ENCODE measurements at regions not wholly inside any gene's neighbourhood (a gene's known extent, or its start where the extent isn't known, plus 50 kb on each side); places are given as distances from the start of the nearest gene placed in this dataset.

DNA sequence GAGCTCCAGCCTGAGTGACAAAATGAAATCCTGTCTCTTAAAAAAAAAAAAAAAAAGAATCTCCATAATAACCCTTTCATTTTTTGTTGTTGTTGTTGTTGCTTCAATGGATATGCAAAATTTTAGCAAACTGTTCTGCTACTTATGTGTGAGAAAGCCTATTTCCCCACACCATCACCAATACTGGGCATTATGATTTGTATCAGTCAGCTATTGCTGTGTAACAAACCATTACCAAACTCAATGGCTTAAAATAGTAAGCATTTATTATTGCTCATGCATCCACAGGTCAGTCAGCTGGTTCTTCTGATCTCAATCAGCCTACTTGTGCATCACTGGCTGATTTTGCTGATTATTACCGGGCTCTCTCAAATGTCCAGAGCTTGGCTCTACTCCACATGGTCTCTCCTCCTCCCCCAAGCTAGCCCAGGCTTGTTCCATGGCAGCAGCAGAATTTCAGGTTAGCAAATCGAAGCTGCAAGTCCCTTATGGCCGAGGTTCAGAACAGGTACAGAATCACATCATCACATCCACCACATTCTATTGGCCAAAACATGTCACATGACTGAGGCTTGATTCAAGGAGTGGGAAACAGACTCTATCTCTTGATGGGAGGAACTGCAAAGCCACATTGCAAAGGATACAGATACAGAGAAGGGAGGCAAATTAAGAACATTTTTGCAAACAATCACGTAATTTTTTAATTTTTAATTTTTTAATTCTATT, 135.1 kb downstream of the MN1 start:
- Mint-ChIP-seq H3K27ac (no peak overlapping the region), H3K9me3 (peaks cover 4% of the 10 kb centered on the region), H3K27me3 (ENCODE audit: insufficient read depth) (peaks cover 2% of the 10 kb centered on the region), H3K4me1 (ENCODE audit: low read depth) (no peaks in the 10 kb centered on the region), H3K4me3 (no peak overlapping the region), H3K36me3 (ENCODE audit: low read depth) (no peaks in the 10 kb centered on the region)
- no peak for DNase-seq (ENCODE audit: low spot score)
- intact Hi-C loops (cut with micrococcal nuclease): no loop called here

DNA sequence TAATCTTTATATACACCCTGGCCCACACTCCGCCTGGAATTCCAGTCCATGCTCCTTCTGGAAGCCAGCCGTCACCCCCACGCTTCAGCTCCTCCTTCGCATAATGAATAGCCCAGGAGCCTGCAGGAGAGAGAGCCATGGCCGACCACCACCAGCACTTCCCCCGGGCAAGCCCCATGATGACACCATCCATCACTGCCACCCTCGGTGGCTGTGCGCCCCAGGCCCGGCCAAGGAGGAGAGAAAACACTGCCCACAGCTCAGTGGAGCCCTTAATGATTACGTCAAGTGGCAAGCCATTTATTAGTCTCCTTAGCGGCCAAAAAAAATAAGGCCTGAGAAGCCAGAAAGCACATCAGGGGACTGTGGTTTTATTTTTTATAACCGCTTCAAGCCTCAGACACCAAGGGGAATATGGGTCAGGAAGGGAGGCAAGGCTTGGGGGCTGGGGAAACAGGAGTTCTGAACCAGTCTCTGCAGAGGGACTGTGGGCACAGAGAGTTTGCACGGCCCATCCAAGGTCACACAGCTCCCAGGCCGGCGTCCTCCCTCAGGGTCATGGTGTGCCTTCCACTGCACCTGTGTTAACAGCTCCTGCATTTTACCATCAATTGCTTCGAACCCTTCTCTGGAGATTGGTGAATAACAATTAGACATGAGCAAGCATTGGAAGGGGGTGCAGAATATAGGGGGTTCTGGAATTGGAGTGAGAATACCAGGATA, 134.3 kb downstream of the MN1 start:
- H3K27ac Mint-ChIP-seq: no peak overlapping the region
- no peak for DNase-seq (ENCODE audit: low spot score)
- H3K9me3 Mint-ChIP-seq: peaks cover 4% of the 10 kb centered on the region
- intact Hi-C loops (cut with micrococcal nuclease): no loop called here
- no peaks in the 10 kb centered on the region for H3K36me3 Mint-ChIP-seq (ENCODE audit: low read depth)
- H3K4me3 Mint-ChIP-seq: no peak overlapping the region
- no peaks in the 10 kb centered on the region for H3K4me1 Mint-ChIP-seq (ENCODE audit: low read depth)
- H3K27me3 Mint-ChIP-seq (ENCODE audit: insufficient read depth): peaks cover 2% of the 10 kb centered on the region

DNA sequence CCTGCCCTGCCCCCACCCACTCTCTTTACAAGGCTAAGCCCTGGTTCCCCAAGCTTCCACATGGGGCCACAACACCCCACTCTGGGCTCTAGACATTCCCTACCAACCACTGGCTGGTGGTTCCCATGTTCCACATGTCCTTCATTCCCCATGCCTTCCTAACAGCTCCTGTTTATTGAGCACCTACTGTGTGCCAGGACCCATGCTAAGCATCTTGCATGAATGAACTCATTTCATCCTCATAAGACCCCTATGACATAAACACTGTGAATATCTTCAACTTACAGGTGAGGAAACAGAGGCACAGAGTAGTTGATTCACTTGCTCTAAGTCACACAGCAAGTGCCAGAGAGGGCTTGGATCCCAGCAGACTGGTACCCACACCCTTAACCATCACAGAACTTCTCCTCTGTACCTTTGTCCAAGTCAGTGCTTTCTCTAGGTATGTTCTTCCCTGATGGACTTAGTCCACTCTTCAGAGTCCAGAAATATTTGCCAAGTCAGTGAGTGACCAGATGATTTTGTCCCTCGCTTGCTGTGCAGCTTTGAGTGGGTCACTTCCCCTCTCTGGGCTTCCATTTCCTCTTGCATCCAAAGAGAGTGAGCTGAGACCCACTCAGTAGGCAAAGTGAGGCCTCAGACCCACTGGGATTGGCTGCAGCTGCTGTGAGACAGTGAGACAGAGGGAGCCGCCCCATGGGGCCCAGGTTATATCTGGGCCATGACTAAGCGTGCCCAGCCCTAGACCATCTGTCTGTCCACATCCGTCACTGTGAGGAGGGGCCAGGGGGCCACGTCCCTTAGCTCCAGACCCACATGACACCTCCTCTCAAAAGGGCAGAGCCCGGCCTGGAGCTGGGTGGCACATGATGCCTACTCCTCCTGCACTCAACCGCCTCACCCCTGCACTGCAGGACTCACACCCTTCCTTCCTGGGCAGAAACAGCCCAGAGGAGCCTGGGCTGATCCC, 132.4 kb downstream of the MN1 start:
- peaks cover 2% of the 10 kb centered on the region for H3K27me3 Mint-ChIP-seq (ENCODE audit: insufficient read depth)
- intact Hi-C loops (cut with micrococcal nuclease): no loop called here
- no peak for DNase-seq (ENCODE audit: low spot score)
- H3K36me3 Mint-ChIP-seq (ENCODE audit: low read depth): no peaks in the 10 kb centered on the region
- H3K9me3 Mint-ChIP-seq: peaks cover 4% of the 10 kb centered on the region
- H3K4me1 Mint-ChIP-seq (ENCODE audit: low read depth): no peaks in the 10 kb centered on the region
- no peak overlapping the region for H3K27ac Mint-ChIP-seq
- no peak overlapping the region for H3K4me3 Mint-ChIP-seq

DNA sequence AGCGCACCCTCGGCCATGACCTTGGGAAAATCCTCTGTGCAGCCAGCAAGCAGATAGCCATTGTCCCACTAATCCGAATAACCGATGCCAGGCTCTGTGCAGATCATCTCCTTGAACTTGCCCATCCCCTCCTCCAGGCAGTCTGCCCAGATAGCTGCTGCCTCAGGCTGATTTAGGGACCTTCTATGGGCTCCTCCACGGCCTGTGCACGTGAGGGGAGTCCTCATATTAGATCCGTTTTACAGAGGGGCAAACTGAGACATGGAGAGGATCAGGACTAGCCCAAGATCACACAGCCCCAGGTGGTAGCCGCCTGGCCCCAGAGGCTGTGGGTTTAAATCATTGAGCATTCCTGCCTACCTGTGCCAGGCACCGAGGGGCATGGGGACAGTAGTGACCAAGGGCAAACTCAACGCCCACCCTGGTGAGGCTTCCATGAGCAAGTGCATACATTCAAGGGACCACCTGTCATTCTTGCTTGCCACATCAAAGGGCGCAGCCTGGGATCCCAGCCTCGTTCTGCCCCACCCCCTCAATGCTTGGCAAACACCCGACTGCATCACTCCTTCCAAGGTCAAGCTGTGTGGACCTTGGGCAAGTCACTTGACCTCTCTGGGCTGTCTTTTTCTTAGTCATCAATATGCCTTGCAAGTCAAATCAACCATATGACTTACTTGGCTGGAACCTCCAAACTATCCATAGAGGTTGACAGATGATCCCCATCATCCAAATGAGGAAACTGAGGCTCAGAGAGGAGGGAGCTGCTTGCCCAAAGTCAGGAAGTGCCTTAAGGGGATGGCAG, 131.6 kb downstream of the MN1 start:
- H3K9me3 Mint-ChIP-seq: peaks cover 4% of the 10 kb centered on the region
- DNase-seq (ENCODE audit: low spot score): no peak
- H3K4me1 Mint-ChIP-seq (ENCODE audit: low read depth): no peaks in the 10 kb centered on the region
- intact Hi-C loops (cut with micrococcal nuclease): no loop called here
- no peak overlapping the region for H3K27ac Mint-ChIP-seq
- no peak overlapping the region for H3K4me3 Mint-ChIP-seq
- H3K36me3 Mint-ChIP-seq (ENCODE audit: low read depth): no peaks in the 10 kb centered on the region
- peaks cover 2% of the 10 kb centered on the region for H3K27me3 Mint-ChIP-seq (ENCODE audit: insufficient read depth)

DNA sequence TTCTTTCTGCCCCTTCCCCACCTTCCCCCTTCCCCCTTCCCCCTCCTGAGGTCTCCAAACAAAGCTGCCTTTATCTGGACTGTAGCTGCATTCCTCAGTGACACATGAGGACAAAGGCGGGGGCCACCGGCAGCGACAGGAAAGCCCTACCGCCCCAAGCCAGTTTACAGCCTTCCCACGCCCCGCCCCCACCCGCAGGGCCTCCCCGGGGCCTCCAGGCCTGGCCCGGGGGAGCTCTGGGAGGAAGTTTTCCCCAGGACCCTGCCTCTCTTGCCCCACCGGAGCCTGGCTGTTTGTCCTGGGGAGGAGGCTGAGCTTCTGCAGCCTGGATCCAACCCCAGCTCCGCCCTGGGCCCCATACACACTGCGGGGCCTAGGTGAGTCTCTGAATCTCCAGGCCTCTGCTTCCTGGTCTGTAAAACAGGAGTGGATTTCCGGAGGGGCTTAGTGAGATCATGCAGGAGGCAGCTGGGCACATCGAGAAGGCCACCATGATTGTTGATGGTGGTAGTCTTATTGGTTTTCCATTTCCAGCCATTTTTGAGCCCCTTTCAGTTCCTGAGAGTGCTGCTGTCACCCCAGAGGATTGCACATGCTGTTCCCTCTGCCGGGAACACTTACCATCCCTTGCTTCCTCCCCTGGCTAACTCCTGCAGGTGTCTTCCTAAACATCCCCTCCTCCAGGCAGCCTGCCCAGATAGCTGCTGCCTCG, 130.7 kb downstream of the MN1 start:
- no peak overlapping the region for H3K27ac Mint-ChIP-seq

DNA sequence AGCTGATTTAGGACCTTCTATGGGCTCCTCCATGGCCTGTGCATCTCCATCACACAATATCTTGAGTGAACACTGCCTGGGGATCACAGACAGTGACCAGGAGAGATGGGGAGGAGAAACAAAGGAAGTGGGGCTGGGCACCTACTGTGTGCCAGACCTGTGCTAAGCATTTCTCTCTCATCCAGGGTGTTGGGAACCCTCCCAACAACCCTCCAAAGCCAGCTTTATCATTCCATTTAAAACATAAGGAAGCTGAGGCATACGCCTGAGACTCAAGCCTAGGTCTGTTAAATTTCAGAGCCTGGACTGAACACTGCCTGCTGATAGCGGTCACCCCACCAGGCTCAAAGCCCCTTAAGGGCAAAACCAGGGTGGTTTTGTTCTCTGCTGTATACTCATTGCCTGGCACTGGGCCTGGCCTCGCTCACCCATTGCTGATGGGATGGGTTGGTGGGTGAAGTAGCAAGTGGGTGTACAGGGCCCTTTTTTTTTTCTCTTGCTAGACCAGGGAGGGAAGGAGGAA, 130.1 kb downstream of the MN1 start:
- intact Hi-C loops (cut with micrococcal nuclease): no loop called here
- peaks cover 3% of the 10 kb centered on the region for H3K9me3 Mint-ChIP-seq
- no peaks in the 10 kb centered on the region for H3K36me3 Mint-ChIP-seq (ENCODE audit: low read depth)
- H3K27me3 Mint-ChIP-seq (ENCODE audit: insufficient read depth): peaks cover 2% of the 10 kb centered on the region
- DNase-seq (ENCODE audit: low spot score): no peak
- H3K4me1 Mint-ChIP-seq (ENCODE audit: low read depth): no peaks in the 10 kb centered on the region
- H3K27ac Mint-ChIP-seq: no peak overlapping the region
- no peak overlapping the region for H3K4me3 Mint-ChIP-seq

More for the DNA sequence above, 130.7 kb downstream of the MN1 start:
- intact Hi-C loops (cut with micrococcal nuclease): no loop called here
- peaks cover 2% of the 10 kb centered on the region for H3K27me3 Mint-ChIP-seq (ENCODE audit: insufficient read depth)
- peaks cover 4% of the 10 kb centered on the region for H3K9me3 Mint-ChIP-seq
- no peak for DNase-seq (ENCODE audit: low spot score)
- H3K36me3 Mint-ChIP-seq (ENCODE audit: low read depth): no peaks in the 10 kb centered on the region
- H3K4me3 Mint-ChIP-seq: no peak overlapping the region
- H3K4me1 Mint-ChIP-seq (ENCODE audit: low read depth): no peaks in the 10 kb centered on the region

DNA sequence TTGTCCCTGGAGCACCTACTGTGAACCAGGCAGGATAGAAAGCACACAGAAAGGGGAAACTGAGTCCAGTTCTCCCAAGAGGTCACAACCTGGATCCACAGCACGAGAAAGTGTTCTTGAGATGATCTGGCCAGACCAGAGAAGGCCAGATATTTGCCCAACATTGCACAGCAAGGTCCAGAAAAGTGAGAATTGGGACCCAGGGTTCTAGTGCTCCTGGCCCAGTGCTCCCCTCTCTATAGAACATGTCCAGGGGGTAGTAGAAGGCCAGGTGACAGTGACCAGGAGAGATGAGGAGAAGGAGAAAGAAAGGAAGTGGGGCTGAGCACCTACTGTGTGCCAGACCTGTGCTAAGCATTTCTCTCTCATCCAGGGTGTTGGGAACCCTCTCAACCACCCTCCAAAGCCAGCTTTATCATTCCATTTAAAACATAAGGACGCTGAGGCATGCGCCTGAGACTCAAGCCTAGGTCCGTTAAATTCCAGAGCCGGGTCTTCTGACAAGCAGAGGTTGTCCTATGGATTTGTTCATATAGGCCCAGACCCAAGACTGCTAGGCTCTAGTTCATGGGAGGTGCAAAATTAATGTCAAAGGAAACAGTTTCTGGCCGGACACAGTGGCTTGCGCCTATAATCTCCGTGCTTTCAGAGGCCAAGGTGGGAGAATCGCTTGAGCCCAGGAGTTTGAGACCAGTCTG, 128.7 kb downstream of the MN1 start:
- no peaks in the 10 kb centered on the region for H3K9me3 Mint-ChIP-seq
- peaks cover 2% of the 10 kb centered on the region for H3K27me3 Mint-ChIP-seq (ENCODE audit: insufficient read depth)
- intact Hi-C loops (cut with micrococcal nuclease): no loop called here
- H3K4me1 Mint-ChIP-seq (ENCODE audit: low read depth): no peaks in the 10 kb centered on the region
- DNase-seq (ENCODE audit: low spot score): no peak
- no peaks in the 10 kb centered on the region for H3K36me3 Mint-ChIP-seq (ENCODE audit: low read depth)
- H3K27ac Mint-ChIP-seq: no peak overlapping the region
- no peak overlapping the region for H3K4me3 Mint-ChIP-seq

DNA sequence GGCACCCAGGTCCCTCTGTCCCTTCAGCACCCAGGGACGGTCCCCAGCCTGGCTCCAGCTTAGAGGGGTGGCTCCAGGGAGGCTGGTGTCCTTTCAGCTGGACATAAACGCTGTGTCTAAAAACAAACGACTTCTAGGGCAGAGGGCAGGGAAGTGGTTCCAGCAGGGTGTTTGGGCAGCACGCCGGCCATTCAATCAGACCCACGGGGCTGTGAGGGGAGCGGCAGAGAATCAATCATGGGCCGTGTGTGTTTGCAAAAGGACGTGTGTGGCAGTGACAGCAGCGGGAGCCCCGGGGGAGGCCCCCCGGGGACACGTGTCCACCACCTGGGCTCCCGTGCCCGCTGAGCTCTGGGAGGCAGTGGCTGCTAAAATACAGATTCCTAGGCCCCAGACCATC, 127.7 kb downstream of the MN1 start:
- Mint-ChIP-seq H3K27ac (no peak overlapping the region), H3K36me3 (ENCODE audit: low read depth) (no peaks in the 10 kb centered on the region), H3K4me1 (ENCODE audit: low read depth) (no peaks in the 10 kb centered on the region), H3K27me3 (ENCODE audit: insufficient read depth) (no peaks in the 10 kb centered on the region), H3K9me3 (no peaks in the 10 kb centered on the region), H3K4me3 (no peak overlapping the region)
- no peak for DNase-seq (ENCODE audit: low spot score)
- intact Hi-C loops (cut with micrococcal nuclease): no loop called here

DNA sequence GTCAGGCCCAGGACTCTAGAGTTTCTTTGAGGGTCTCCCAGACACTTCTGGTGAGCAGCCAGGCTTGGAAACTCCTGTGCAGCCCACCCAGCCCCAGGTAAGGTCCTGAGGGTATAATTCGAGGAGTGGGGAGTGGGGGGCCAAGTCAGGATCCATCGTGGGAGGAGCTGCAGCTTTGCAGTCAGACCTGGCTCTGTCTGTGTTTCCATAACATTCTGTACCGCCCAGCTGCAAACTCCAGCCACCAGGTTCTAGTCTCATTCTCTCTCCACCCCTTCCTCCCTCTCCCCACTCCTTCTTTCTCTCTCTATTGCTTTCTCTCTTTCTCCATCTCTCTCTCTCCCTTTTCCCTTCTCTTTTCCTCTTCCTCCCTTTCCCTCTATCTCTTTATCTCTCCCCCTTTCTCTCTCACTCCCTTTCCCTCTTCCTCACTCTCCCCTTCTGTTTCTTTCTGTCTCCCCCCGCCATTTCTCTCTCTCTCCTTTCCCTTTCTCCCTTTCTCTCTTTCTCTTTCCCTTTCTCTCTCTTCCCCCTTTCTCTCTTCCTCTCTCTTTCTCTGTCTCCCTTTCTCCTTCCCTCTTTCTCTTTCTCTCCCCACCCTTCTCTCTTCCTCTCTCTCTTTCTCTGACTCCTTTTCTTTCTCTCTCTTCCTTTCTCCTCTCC, 127.2 kb downstream of the MN1 start:
- Mint-ChIP-seq H3K4me1 (ENCODE audit: low read depth) (no peaks in the 10 kb centered on the region), H3K9me3 (no peaks in the 10 kb centered on the region), H3K27ac (no peak overlapping the region), H3K36me3 (ENCODE audit: low read depth) (no peaks in the 10 kb centered on the region), H3K27me3 (ENCODE audit: insufficient read depth) (no peaks in the 10 kb centered on the region), H3K4me3 (no peak overlapping the region)
- intact Hi-C loops (cut with micrococcal nuclease): no loop called here
- no peak for DNase-seq (ENCODE audit: low spot score)

DNA sequence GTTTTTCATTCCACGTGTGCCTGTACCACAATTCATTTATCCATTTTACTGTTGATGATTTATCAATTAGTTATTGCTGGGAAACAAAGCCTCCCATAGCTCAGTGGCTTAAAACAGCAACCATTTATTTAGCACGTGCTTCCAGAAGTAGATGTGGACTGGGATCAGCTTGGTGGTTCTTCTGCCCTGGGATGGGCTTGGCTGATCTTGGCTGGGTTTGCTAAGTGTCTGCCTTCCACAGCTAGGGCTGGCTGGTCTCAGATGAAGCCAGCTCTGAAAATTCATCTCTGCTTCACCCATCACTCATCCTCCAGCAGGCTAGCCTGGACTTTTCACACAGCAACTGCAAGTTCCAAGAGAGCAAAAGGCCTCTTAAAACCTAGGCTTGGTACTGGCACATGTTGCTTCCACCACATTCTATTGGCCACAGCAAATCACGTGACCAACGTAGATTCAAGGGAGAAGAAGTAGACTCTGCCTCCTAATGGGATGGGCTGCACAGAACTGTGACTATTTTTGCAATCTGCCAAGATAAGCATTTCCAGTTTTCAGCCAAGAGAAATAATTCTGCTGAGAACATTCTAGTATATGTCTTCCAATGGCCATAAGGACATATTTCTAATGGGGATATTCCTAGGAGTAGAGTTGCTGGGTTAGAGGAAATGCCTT, 124.9 kb downstream of the MN1 start:
- no peak for DNase-seq (ENCODE audit: low spot score)
- intact Hi-C loops (cut with micrococcal nuclease): no loop called here
- H3K36me3 Mint-ChIP-seq (ENCODE audit: low read depth): no peaks in the 10 kb centered on the region
- H3K4me3 Mint-ChIP-seq: no peak overlapping the region
- H3K27ac Mint-ChIP-seq: no peak overlapping the region
- no peaks in the 10 kb centered on the region for H3K9me3 Mint-ChIP-seq
- H3K27me3 Mint-ChIP-seq (ENCODE audit: insufficient read depth): peaks cover 2% of the 10 kb centered on the region
- no peaks in the 10 kb centered on the region for H3K4me1 Mint-ChIP-seq (ENCODE audit: low read depth)
